ENCODE measurements at regions not wholly inside any gene's neighbourhood (a gene's known extent, or its start where the extent isn't known, plus 50 kb on each side); places are given as distances from the start of the nearest gene placed in this dataset.

DNA sequence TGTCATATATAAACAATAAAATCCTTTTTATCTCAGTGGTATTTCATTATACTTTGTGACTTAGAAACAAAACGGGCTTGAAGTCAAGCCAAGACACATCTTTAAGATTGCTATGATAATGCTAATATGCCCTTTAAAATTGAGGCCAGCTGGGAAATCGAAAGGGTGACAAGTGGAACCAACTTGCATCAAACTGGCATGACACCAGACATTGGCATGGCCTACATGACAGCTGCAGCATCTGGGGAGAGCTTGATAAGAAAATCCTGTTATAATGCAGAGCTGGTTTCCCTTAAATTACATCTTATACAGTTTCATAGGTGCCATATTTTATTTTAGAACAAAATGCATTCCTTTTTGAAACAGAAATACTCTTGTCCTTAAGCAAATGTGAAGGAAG is 325.2 kb downstream of the ZBBX start:
- Histone ChIP-seq H3K4me1 (no peaks in the 10 kb centered on the region), H3K9me3 (no peaks in the 10 kb centered on the region), H3K4me3 (no peak overlapping the region), H3K27ac (no peak overlapping the region), H3K27me3 (no peaks in the 10 kb centered on the region), H3K36me3 (no peaks in the 10 kb centered on the region)
- no peak for DNase-seq
- intact Hi-C loops (cut with DNase I; ENCODE audit: low total_unique reads), result no loop called here
- TF ChIP-seq, protein P1, sequence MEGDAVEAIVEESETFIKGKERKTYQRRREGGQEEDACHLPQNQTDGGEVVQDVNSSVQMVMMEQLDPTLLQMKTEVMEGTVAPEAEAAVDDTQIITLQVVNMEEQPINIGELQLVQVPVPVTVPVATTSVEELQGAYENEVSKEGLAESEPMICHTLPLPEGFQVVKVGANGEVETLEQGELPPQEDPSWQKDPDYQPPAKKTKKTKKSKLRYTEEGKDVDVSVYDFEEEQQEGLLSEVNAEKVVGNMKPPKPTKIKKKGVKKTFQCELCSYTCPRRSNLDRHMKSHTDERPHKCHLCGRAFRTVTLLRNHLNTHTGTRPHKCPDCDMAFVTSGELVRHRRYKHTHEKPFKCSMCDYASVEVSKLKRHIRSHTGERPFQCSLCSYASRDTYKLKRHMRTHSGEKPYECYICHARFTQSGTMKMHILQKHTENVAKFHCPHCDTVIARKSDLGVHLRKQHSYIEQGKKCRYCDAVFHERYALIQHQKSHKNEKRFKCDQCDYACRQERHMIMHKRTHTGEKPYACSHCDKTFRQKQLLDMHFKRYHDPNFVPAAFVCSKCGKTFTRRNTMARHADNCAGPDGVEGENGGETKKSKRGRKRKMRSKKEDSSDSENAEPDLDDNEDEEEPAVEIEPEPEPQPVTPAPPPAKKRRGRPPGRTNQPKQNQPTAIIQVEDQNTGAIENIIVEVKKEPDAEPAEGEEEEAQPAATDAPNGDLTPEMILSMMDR (IDR thresholded peaks at IDR 0.05), result no peak

DNA sequence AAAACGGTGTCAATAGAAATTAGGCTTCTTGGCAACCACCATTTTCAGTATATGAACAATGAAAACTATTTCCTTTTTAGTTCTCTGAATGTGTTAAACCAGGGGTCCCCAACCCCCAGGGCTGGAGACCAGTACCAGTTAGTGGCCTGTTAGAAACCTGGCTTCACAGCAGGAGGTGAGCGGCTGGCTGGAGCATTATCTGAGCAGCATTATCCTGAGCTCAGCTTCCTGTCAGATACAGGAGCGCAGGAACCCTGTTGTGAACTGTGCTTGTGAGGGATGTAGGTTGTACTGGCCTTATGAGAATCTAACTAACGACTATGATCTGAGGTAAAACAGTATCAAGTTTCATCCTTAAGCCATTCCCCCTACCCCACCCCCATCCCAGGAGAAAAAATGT is 328.7 kb downstream of the ZBBX start:
- no peak overlapping the region for H3K27ac ChIP-seq
- H3K9me3 ChIP-seq, result no peaks in the 10 kb centered on the region
- H3K4me3 ChIP-seq, result no peak overlapping the region
- no peak for DNase-seq
- intact Hi-C loops (cut with DNase I; ENCODE audit: low total_unique reads), result no loop called here
- no peaks in the 10 kb centered on the region for H3K27me3 ChIP-seq
- no peaks in the 10 kb centered on the region for H3K4me1 ChIP-seq
- TF ChIP-seq, protein P1 (IDR thresholded peaks at IDR 0.05), result no peak
- no peaks in the 10 kb centered on the region for H3K36me3 ChIP-seq

DNA sequence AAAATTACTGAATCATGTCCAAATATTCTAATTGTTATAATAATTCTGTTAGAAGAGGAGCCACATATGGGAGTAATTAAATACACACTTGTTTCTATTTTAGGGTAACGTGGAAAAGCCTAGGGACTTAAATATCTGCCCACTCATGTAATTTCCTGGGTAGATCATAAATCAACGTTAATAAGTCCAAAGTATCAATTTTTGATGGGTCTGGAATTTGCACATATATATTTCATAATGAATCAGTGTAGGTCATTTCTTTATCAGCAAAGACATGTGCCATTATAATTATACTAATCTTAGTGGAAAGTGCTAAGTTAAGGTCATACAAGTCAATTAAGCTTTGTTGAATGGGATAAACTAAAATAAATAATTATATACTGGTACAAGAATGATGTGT is 346.2 kb downstream of the ZBBX start:
- Histone ChIP-seq H3K27ac (no peak overlapping the region), H3K4me3 (no peak overlapping the region), H3K27me3 (no peaks in the 10 kb centered on the region), H3K36me3 (no peaks in the 10 kb centered on the region), H3K4me1 (no peaks in the 10 kb centered on the region), H3K9me3 (no peaks in the 10 kb centered on the region)
- no peak for DNase-seq
- intact Hi-C loops (cut with DNase I; ENCODE audit: low total_unique reads), result no loop called here
- TF ChIP-seq, protein P1 (IDR thresholded peaks at IDR 0.05), result no peak

DNA sequence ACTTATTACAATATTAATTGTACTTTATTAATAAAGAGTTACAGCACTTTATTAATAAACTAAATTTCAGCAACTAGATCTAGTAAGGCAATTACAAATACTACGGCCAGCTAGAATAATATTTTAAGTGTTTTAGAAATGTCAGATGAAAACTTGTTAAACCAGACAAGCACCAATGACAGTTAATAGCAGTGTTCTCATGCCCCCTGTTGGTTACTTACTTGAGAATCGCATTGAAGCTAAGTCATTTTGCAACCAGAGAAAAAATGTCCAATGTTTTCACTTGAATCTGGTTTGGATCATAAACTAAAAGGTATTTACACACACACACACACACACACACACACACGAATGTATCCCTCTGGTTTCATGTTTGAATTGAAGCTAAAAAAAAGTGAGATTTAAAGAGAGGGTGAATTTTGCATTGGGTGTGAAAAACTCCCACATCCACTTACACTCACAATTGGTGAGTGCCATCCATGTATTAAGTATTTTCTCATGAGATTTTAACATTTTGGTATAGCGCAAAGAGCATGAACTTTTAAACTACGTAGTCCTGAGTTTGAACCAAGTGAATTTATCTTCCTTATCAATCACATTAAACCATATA is 347.7 kb downstream of the ZBBX start:
- no peaks in the 10 kb centered on the region for H3K27me3 ChIP-seq
- H3K9me3 ChIP-seq, result no peaks in the 10 kb centered on the region
- no peak for DNase-seq
- H3K4me3 ChIP-seq, result no peak overlapping the region
- TF ChIP-seq, protein P1 (IDR thresholded peaks at IDR 0.05), result peak; percentile 33 to 42
- H3K36me3 ChIP-seq, result no peaks in the 10 kb centered on the region
- no peaks in the 10 kb centered on the region for H3K4me1 ChIP-seq
- H3K27ac ChIP-seq, result no peak overlapping the region
- intact Hi-C loops (cut with DNase I; ENCODE audit: low total_unique reads), result no loop called here

DNA sequence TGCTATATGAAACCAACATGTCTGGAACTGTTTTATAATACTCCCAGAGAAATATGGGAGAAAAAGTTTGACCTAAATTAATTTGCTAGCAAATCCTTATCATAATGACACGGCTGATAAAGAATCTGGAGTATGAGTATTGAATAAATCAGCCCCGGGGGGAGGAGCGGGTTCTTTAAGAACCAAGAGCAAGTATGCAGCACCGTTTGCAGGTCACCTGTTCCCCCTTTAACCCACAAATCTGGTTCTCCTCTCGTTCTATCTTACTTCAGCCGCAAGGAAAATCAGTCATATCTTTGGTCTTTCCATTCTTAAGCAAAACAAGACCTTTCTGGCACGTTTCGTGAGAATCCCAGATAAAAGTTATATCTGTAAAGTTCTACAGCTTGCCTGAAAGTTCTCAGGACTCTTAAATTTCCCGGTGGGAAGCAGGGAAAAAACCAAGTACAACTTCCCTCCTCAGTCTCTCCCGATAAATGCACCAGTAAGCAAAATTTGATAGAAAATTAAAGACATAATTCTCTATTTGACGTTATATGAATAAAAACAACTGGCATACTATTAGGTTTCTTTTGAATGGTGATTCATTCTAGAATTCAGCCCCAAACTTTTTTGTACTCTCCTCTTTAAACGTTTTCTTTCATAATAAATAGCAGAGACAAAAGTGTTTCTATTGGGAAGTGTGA is 348.6 kb downstream of the ZBBX start:
- no peaks in the 10 kb centered on the region for H3K36me3 ChIP-seq
- TF ChIP-seq, protein P1 (IDR thresholded peaks at IDR 0.05), result no peak
- no peak overlapping the region for H3K27ac ChIP-seq
- no peaks in the 10 kb centered on the region for H3K9me3 ChIP-seq
- no peaks in the 10 kb centered on the region for H3K27me3 ChIP-seq
- intact Hi-C loops (cut with DNase I; ENCODE audit: low total_unique reads), result no loop called here
- no peak for DNase-seq
- H3K4me1 ChIP-seq, result no peaks in the 10 kb centered on the region
- no peak overlapping the region for H3K4me3 ChIP-seq

Measured in tibial artery (tissue), 4 donors.